ENCODE measurements at regions not wholly inside any gene's neighbourhood (a gene's known extent, or its start where the extent isn't known, plus 50 kb on each side); places are given as distances from the start of the nearest gene placed in this dataset.
"Not testable (repeated sequence)": the region's sequence is repeated elsewhere in the genome, so short reads cannot be mapped to it uniquely, and the experiment has no call there.

DNA sequence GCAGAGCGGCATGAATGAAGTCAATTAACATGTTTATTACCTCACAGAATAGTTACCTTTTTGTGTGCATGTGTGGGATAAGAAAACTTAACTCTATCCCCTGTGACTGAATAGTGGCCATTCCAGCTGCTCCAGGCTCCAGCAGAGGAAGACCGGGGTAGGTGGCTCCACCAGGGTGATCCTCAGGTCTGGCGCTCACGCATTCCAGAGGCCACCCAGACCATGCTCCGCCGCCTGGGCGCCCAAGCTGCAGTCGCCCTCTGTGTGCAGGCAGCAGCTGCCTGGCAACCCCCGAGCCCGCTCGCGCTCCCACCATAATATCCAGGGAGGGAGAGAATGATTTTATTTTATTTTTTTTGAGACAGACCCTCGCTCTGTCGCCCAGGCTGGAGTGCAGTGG, 1474.5 kb upstream of the TPTE start:
- not testable (repeated sequence) for DNase-seq (ENCODE audit: low spot score)

DNA sequence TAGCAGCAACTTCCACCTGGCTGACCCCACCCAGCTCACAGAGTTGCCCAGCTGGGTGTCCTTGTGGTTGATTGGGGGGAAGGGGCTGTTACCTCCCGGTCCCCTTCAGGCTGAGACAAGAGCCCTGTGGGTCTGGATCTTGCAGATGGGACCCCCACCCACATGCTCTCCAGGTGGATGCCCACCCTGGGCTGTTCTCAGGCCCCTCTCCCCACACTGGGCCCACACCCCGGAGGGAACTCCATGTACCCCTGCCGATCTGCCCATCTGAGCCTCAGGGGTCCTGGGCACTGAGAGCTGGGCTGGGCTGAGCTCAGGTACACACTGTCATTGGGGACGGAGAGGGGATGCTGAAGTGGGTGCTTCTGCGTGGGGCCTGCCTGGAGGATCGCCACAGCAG, 1453.9 kb upstream of the TPTE start:
- not testable (repeated sequence) for DNase-seq (ENCODE audit: low spot score)

DNA sequence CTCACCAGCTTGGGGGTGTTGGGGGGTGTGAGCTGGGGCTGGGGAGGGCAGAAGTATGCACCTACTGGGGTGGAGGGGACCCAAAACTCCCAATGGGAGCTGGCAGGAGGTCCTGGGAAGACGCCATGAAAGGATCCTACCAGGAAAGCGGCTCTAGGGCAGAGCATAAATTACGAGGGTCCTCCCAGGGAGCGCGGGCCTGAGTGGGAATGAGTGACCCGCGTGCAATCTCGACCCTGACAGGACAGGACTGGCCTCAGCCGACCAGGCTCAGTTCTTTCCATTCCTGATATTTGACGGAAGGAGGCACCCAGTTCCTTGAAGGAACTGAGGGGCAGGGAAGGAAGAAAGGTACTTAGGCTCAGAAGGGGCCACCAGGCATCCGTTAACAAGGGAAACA, 1452.8 kb upstream of the TPTE start:
- not testable (repeated sequence) for DNase-seq (ENCODE audit: low spot score)

DNA sequence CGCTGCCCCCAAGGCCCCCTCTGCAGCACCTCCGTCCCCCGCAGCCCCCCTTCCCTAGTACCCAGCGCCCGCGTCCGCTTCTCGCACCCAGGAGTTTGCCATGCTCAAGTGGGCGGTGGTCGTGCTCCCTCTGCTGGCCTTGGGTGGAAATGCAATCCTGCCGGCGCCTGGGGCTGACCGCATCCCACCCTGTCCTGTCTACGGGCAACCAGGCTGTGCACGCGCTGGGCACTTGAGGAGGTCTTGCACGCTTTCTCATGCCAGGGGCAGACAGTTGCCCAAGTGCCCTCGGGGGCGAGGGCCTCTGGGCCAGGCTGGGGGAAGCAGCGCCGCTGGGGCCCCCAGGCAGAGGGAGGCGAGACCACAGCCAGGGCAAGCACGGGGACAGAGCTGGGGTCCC, 1450.7 kb upstream of the TPTE start:
- DNase-seq (ENCODE audit: low spot score): not testable (repeated sequence)

DNA sequence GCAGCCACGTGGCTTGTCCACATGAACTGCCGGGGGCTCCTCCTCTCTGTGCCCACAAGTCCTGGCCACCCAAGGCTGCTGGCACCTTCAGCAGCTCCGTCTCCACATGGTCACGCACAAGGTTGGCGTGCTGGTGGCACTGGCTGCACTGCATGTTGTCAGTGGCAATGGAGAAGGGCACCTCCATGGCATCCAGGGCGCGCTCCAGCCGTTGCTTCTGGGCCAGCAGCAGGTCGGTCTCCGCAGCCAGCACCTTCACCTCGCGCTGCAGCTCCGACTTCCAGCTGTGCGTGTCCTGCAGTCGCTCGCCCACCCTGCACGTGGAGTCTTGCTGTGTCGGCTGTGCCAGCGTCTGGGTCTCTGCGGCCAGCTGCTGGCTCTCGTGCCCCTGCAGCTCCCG, 1448.4 kb upstream of the TPTE start:
- not testable (repeated sequence) for DNase-seq (ENCODE audit: low spot score)

DNA sequence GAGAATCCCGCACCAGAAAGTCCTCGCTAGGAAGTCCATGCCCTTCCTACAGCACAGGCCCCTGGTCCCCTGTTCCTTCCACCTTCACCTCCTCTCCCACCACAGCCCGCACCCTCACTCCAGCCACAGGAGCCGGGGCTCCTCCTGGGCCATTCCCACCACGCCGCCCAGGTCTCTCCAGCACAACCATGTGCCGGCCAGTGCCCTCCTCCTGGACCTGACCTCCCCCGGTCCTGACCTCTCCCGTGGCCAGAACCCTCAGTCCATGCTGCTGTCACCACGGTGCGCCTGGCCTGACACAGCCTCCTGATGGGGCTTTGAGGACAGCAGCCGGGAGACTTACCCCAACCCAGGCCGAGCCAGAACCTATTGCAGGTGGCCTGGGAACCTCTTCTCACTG, 1446.6 kb upstream of the TPTE start:
- not testable (repeated sequence) for DNase-seq (ENCODE audit: low spot score)

DNA sequence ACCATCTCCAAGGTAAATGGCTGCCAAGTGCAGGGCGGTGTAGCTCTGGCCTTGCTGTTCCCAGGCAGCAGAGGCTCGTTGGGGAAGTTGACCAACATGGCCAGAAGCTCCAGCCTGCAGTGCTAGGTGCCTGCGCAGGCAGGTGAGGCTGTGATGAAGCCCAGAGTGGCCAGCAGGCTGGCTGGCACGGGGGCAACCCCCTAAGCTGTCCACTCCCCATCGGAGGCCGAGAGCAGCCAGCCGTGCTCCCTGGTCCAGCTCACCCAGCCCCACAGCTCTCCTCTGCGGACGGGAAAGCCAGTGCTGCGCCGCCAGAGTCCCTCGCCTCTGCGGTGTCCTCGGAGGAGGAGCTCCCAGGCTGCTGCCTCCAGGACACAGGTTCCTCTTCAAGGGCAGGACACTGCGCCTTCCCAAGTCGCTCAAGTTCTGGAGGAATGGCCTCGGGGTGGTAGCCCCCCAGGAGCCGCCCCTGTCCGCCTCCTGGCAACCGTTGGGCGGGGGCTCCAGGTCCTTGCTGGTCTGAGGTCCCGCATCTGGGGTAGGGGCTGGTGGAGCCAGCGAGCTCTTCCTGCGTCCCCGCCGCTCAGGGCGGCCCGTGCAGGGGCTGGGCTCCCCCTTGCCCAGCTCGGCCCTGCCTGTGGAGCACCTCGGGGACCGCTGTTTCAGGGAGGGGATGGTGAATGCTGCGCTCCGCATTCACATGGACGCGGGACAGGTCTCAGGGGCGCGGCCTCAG, 1438.1 kb upstream of the TPTE start:
- not testable (repeated sequence) for DNase-seq (ENCODE audit: low spot score)

DNA sequence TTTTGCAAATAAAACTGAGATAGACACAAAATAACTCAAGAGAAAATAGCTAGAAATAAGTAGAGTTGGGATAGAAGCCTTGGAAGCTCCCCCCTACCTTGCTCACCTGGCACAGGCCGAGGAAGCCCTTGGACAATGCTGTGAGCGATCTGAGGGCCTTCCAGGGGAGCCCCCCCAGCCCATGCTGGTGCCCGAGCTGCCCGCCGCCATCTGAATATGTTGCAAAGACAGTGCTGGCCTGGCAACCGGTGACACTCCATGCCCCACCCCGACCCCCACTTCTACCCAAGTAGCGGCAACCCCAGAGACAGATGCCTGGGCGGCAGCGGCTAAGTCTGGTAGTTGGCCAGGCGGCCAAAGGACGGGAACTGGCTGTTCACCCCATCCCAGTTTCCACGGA, 1435.1 kb upstream of the TPTE start:
- DNase-seq (ENCODE audit: low spot score): not testable (repeated sequence)

DNA sequence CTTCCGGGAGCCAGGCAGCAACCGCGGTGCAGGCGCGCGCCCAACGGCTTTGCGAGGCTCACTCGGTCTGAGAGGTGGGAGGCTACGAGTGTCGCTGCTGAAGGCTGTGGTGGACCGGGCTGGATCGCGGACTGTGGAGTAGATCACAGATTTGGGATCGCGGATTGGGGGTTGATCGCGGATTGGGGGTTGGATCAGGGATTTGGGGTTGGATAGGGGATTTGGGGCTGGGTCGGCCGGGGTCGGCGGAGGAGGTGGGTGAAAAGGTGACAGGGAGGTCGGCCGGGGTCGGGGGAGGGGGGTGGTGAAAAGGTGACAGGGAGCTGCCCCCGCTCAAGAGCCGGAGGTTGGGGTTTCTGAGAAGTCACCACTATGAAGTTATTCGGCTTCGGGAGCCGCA, 1433.6 kb upstream of the TPTE start:
- DNase-seq (ENCODE audit: low spot score): not testable (repeated sequence)

DNA sequence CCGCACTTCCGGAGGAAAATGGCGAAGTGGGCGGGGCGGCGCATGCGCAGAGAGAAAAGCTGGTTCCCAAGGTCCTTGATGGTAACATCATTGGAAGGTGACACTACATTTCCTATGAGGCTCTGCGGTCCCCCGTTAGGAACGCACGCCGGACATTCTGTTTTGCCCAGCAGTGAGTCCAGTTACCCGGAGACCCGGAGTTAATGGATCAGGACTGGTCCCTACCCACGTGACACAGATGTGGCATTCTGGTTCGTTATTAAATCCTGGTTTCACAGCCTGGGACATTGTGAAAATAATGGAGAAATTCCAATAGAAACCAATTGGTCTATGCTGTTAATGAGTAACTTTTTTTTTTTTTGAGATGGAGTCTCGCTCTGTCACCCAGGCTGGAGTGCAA, 1391.6 kb upstream of the TPTE start:
- DNase-seq (ENCODE audit: low spot score): not testable (repeated sequence)

DNA sequence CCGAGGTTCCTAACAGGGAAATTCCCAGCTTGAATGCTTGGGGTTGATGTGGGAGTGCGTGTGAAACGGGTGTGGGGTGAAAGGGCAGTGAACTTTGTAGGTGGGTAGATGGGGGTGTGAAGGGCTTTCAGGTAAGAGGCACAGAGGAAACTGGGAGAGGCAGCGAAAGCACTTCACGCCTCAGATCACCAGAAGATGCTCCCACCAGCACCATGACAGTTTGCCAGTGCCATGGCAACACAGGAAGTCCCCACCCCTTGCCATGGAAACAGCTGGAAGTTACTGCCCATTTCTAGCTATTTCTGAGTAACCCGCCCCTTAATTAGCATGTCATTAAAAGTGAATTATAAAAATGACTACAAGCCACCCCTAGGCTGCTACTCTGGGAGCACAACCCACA, 1390.6 kb upstream of the TPTE start:
- not testable (repeated sequence) for DNase-seq (ENCODE audit: low spot score)
